Smooth muscle cell (in vitro differentiated cells): ENCODE measurements at regions not wholly inside any gene's neighbourhood (a gene's known extent, or its start where the extent isn't known, plus 50 kb on each side); places are given as distances from the start of the nearest gene placed in this dataset.

Experiments used
- DNase-seq: peaks from one replicate; lab custom pipeline; 2025; ENCODE audit not compliant: unreplicated experiment; lab: John Stamatoyannopoulos, UW
- H2AFZ ChIP-seq: fragments of 200-600 bp; sonication (generic); 2 replicates; pipeline ENCODE4 v1.6.0; 2016; ENCODE audit warnings: antibody characterized with exemption, low read depth, mild to moderate bottlenecking
- H3F3A ChIP-seq: fragments of 200-600 bp; sonication (generic); 2 replicates; pipeline ENCODE4 v1.6.0; 2017; ENCODE audit warnings: antibody characterized with exemption, low read depth
- H3K27ac ChIP-seq: fragments of 200-600 bp; sonication (generic); 2 replicates; pipeline ENCODE4 v1.5.1; 2016; ENCODE audit warnings: low read depth, mild to moderate bottlenecking
- H3K27me3 ChIP-seq: fragments of 200-600 bp; sonication (generic); 2 replicates; pipeline ENCODE4 v1.6.1; 2016; ENCODE audit warnings: low read depth, mild to moderate bottlenecking
- H3K36me3 ChIP-seq: fragments of 200-600 bp; sonication (generic); 2 replicates; pipeline ENCODE4 v1.5.1; 2016; ENCODE audit warnings: low read depth
- H3K4me1 ChIP-seq: fragments of 200-600 bp; sonication (generic); 2 replicates; pipeline ENCODE4 v1.5.1; 2016; ENCODE audit warnings: low read depth
- H3K4me2 ChIP-seq: fragments of 200-600 bp; sonication (generic); 2 replicates; pipeline ENCODE4 v1.6.0; 2016; ENCODE audit warnings: mild to moderate bottlenecking
- H3K4me3 ChIP-seq: fragments of 200-600 bp; sonication (generic); 2 replicates; pipeline ENCODE4 v1.5.1; 2016; ENCODE audit warnings: mild to moderate bottlenecking
- H3K79me2 ChIP-seq: fragments of 200-600 bp; sonication (generic); 2 replicates; pipeline ENCODE4 v1.6.0; 2016; ENCODE audit warnings: low read depth, mild to moderate bottlenecking
- H3K9ac ChIP-seq: fragments of 200-600 bp; sonication (generic); 2 replicates; pipeline ENCODE4 v1.6.0; 2016; ENCODE audit warnings: low read depth
- H3K9me3 ChIP-seq: fragments of 200-600 bp; sonication (generic); replicated peaks from 2 replicates; pipeline ENCODE4 v1.5.1; 2016; ENCODE audit warnings: low read depth
- H4K20me1 ChIP-seq: fragments of 200-600 bp; sonication (generic); 2 replicates; pipeline ENCODE4 v1.6.0; 2016; ENCODE audit warnings: low read depth
- CTCF ChIP-seq: fragments of 200-600 bp; sonication (generic); IDR thresholded peaks from 2 replicates; pipeline ENCODE4 v1.5.1; 2017; ENCODE audit warnings: borderline replicate concordance, mild to moderate bottlenecking, antibody characterized with exemption; ENCODE audit not compliant: insufficient read depth, poor library complexity, severe bottlenecking
- WGBS: methylation state at CpG from one replicate; pipeline ENCODE4 v1.1.7; 2016; ENCODE audit warnings: low lambda C conversion rate; 5-methylcytosine and 5-hydroxymethylcytosine counted together

GRCh38 chr1:58988752-58989151 lies 204.9 kb upstream of the JUN start:
- Histone ChIP-seq H3F3A (no peaks in the 10 kb centered on the region), H3K9me3 (no peaks in the 10 kb centered on the region), H3K4me1 (no peaks in the 10 kb centered on the region), H3K4me2 (no peak overlapping the region), H3K36me3 (no peaks in the 10 kb centered on the region), H2AFZ (no peak overlapping the region), H3K4me3 (no peak overlapping the region), H3K27me3 (no peaks in the 10 kb centered on the region), H4K20me1 (no peaks in the 10 kb centered on the region), H3K27ac (no peak overlapping the region), H3K79me2 (no peaks in the 10 kb centered on the region), H3K9ac (no peak overlapping the region)
- DNase-seq, result no peak
- TF ChIP-seq CTCF, result no peak

DNA sequence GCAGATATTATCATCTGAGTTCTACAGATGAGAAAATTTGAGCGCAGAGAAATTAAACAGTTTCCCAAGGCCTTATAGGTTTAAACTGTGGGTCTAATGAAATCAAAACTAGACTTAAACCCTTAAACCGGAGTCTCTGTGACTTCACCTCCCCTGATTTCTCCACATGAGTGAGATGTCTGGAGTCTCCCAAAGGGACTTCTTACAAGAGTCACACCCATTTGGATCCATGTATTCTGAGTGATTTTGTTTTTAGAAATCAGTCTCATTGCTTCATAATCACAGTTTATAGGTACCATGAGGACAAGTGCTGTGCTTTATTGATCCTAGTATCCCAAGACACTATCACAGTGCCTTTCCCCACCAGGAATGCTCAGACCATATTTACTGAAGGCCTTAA lies 206.0 kb upstream of the JUN start:
- Histone ChIP-seq H3K4me1 (no peaks in the 10 kb centered on the region), H3K27ac (no peak overlapping the region), H3F3A (no peaks in the 10 kb centered on the region), H3K79me2 (no peaks in the 10 kb centered on the region), H2AFZ (no peak overlapping the region), H3K27me3 (no peaks in the 10 kb centered on the region), H4K20me1 (no peaks in the 10 kb centered on the region), H3K4me3 (no peak overlapping the region), H3K9ac (no peak overlapping the region), H3K36me3 (no peaks in the 10 kb centered on the region), H3K4me2 (no peak overlapping the region), H3K9me3 (no peaks in the 10 kb centered on the region)
- TF ChIP-seq CTCF, result no peak
- no peak for DNase-seq
- whole genome bisulfite sequencing, result 98% methylated on average over 2 of the region's 2 CpGs

DNA sequence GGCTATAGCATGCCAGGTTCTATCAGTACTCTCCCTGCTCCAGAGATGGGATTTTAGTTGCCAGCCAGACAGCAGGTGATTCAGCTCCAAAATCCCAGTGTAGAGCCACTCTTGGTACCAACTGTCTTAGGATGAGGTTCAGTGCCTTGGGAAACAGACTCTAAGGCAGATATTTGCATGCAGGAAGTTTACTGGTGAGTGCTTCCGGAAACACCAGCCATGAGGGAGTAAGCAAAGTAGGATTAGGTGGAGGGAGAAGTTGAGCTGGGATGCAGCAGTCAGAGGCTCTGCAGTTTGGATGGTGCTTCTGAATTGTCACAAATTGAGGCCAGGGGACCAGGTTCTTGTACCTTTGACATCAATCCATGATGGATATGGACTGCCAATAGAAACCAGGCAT lies 207.5 kb upstream of the JUN start:
- WGBS, result 85% methylated on average over 1 of the region's 1 CpG
- Histone ChIP-seq H3K4me1 (no peaks in the 10 kb centered on the region), H2AFZ (no peak overlapping the region), H4K20me1 (no peaks in the 10 kb centered on the region), H3K36me3 (no peaks in the 10 kb centered on the region), H3K9me3 (no peaks in the 10 kb centered on the region), H3K4me2 (no peak overlapping the region), H3K79me2 (no peaks in the 10 kb centered on the region), H3F3A (no peaks in the 10 kb centered on the region), H3K9ac (no peak overlapping the region), H3K27ac (no peak overlapping the region), H3K4me3 (no peak overlapping the region), H3K27me3 (no peaks in the 10 kb centered on the region)
- no peak for TF ChIP-seq CTCF
- no peak for DNase-seq

- DNase-seq, result no peak
- no peak overlapping the region for H3K27ac ChIP-seq
- no peak overlapping the region for H3K9ac ChIP-seq
- TF ChIP-seq CTCF, result no peak
- no peak overlapping the region for H3K4me2 ChIP-seq
- no peaks in the 10 kb centered on the region for H3F3A ChIP-seq
- H3K27me3 ChIP-seq, result no peaks in the 10 kb centered on the region
- H2AFZ ChIP-seq, result no peak overlapping the region
- no peaks in the 10 kb centered on the region for H3K36me3 ChIP-seq
- H3K9me3 ChIP-seq, result no peaks in the 10 kb centered on the region
- H3K79me2 ChIP-seq, result no peaks in the 10 kb centered on the region
- WGBS, result 99% methylated on average over 2 of the region's 2 CpGs
- no peak overlapping the region for H3K4me3 ChIP-seq
- H4K20me1 ChIP-seq, result no peaks in the 10 kb centered on the region
- no peaks in the 10 kb centered on the region for H3K4me1 ChIP-seq
Measured at GRCh38 chr1:58992643-58993042, 208.8 kb upstream of the JUN start.
